ENCODE measurements at regions not wholly inside any gene's neighbourhood (a gene's known extent, or its start where the extent isn't known, plus 50 kb on each side); places are given as distances from the start of the nearest gene placed in this dataset.

GRCh38 chr17:34845296-34845695 is 116.0 kb downstream of the CCT6B start:
- 5 to 9% methylated on average over 3 of the region's 3 CpGs for WGBS, 2 experiments (ENCODE audit: low coverage in 1 of 2, low lambda C conversion rate in 2 of 2, missing lambda C conversion rate in 2 of 2)
- Histone ChIP-seq H4K20me1 (ENCODE audit: insufficient read depth) (no peaks in the 10 kb centered on the region), H3F3A (ENCODE audit: insufficient read depth) (no peaks in the 10 kb centered on the region), H3K4me3 (no peak overlapping the region), H3K9me3 (ENCODE audit: low read depth) (no peaks in the 10 kb centered on the region), H3K79me2 (ENCODE audit: insufficient read depth) (no peaks in the 10 kb centered on the region), H3K27me3 (replicated peaks; ENCODE audit: insufficient read depth) (0 out of 2 replicates have a peak, but pooled peaks cover 6% of the 10 kb centered on the region), H3K9ac (no peak overlapping the region), H3K27ac (no peak overlapping the region), H3K36me3 (ENCODE audit: low read depth) (no peaks in the 10 kb centered on the region), H3K4me2 (ENCODE audit: unreplicated experiment) (no peak overlapping the region), H2AFZ (no peak overlapping the region), H3K4me1 (ENCODE audit: insufficient read depth) (no peaks in the 10 kb centered on the region), H3K9me2 (ENCODE audit: insufficient read depth) (no peaks in the 10 kb centered on the region)
- DNase-seq: no peak
- TF ChIP-seq EZH2 (IDR thresholded peaks at IDR 0.05; ENCODE audit: insufficient read depth, poor library complexity, severe bottlenecking) (no peak), EZH2phosphoT487 (IDR thresholded peaks at IDR 0.05; ENCODE audit: insufficient read depth, low read depth) (no peak)
- in situ Hi-C loops (cut with MboI): no loop called here

- no peak for DNase-seq
- Histone ChIP-seq H4K20me1 (ENCODE audit: insufficient read depth) (no peaks in the 10 kb centered on the region), H3K27me3 (replicated peaks; ENCODE audit: insufficient read depth) (0 out of 2 replicates have a peak, but pooled peaks cover 6% of the 10 kb centered on the region), H3K4me1 (ENCODE audit: insufficient read depth) (no peaks in the 10 kb centered on the region), H3K79me2 (ENCODE audit: insufficient read depth) (no peaks in the 10 kb centered on the region), H3K9ac (no peak overlapping the region), H3F3A (ENCODE audit: insufficient read depth) (no peaks in the 10 kb centered on the region), H2AFZ (no peak overlapping the region), H3K27ac (no peak overlapping the region), H3K36me3 (ENCODE audit: low read depth) (no peaks in the 10 kb centered on the region), H3K4me2 (ENCODE audit: unreplicated experiment) (no peak overlapping the region), H3K4me3 (no peak overlapping the region), H3K9me2 (ENCODE audit: insufficient read depth) (no peaks in the 10 kb centered on the region), H3K9me3 (ENCODE audit: low read depth) (no peaks in the 10 kb centered on the region)
- in situ Hi-C loops (cut with MboI): no loop called here
- 16% methylated on average over 3 of the region's 3 CpGs for WGBS, 2 experiments (ENCODE audit: low coverage in 1 of 2, low lambda C conversion rate in 2 of 2, missing lambda C conversion rate in 2 of 2)
- TF ChIP-seq EZH2 (IDR thresholded peaks at IDR 0.05; ENCODE audit: insufficient read depth, poor library complexity, severe bottlenecking) (no peak), EZH2phosphoT487 (IDR thresholded peaks at IDR 0.05; ENCODE audit: insufficient read depth, low read depth) (no peak)
These were observed 117.6 kb downstream of the CCT6B start for GRCh38 chr17:34843682-34844081.

DNA sequence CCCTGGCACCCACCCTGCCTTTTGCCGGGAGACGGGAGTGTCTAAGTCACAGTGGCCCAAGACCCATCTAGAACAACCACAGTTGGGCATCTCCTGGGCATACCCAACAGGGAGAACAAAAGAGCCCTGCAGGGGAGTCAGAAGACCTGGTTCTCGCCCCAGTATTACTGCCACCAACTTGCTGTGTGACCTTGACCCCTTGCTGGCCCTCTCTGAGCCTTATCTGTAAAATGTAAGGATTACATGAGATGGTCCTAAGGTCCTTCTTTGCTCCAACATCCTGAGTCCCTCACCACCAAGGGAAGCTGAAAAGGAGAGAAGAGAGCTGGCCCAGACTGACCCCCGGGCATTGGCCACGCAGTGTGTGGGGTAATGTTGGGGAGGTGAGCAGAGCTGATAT is 119.0 kb downstream of the CCT6B start:
- WGBS, 2 experiments (ENCODE audit: low coverage in 1 of 2, low lambda C conversion rate in 2 of 2, missing lambda C conversion rate in 2 of 2): 50 to 52% methylated on average over 5 of the region's 5 CpGs
- Histone ChIP-seq H3K27me3 (replicated peaks; ENCODE audit: insufficient read depth) (no peaks in the 10 kb centered on the region), H3K4me2 (ENCODE audit: unreplicated experiment) (no peak overlapping the region), H4K20me1 (ENCODE audit: insufficient read depth) (no peaks in the 10 kb centered on the region), H3K4me3 (no peak overlapping the region), H2AFZ (no peak overlapping the region), H3K79me2 (ENCODE audit: insufficient read depth) (no peaks in the 10 kb centered on the region), H3K9ac (no peak overlapping the region), H3K9me2 (ENCODE audit: insufficient read depth) (no peaks in the 10 kb centered on the region), H3K9me3 (ENCODE audit: low read depth) (no peaks in the 10 kb centered on the region), H3K27ac (no peak overlapping the region), H3K4me1 (ENCODE audit: insufficient read depth) (no peaks in the 10 kb centered on the region), H3K36me3 (ENCODE audit: low read depth) (no peaks in the 10 kb centered on the region), H3F3A (ENCODE audit: insufficient read depth) (no peaks in the 10 kb centered on the region)
- in situ Hi-C loops (cut with MboI): no loop called here
- TF ChIP-seq EZH2phosphoT487 (IDR thresholded peaks at IDR 0.05; ENCODE audit: insufficient read depth, low read depth) (no peak), EZH2 (IDR thresholded peaks at IDR 0.05; ENCODE audit: insufficient read depth, poor library complexity, severe bottlenecking) (no peak)
- DNase-seq: no peak

DNA sequence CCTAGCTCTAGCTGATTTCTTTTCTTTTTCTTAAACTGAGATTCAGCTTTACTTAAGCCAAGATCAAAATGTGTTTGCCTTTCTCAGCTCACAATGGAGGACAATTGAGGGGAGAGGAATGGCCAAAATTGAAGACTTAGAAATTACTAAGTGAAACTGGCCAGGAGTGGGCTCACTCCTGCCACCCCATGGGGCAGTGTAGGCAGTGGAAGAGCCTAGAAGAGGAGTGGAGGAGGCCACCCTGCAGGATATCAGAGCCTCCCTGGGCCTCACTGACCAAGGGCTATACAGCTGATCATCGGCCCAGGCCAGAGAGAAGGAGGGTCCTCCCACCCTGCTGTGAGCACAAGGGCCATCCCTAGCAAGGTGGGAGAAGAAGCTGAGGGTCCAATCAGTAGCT is 119.8 kb downstream of the CCT6B start:
- H3K4me2 ChIP-seq (ENCODE audit: unreplicated experiment): no peak overlapping the region
- no peaks in the 10 kb centered on the region for H3K9me3 ChIP-seq (ENCODE audit: low read depth)
- in situ Hi-C loops (cut with MboI): no loop called here
- no peaks in the 10 kb centered on the region for H3K9me2 ChIP-seq (ENCODE audit: insufficient read depth)
- no peaks in the 10 kb centered on the region for H3K27me3 ChIP-seq (replicated peaks; ENCODE audit: insufficient read depth)
- no peaks in the 10 kb centered on the region for H3K4me1 ChIP-seq (ENCODE audit: insufficient read depth)
- DNase-seq: no peak
- no peak overlapping the region for H3K27ac ChIP-seq
- H3F3A ChIP-seq (ENCODE audit: insufficient read depth): no peaks in the 10 kb centered on the region
- no peaks in the 10 kb centered on the region for H3K36me3 ChIP-seq (ENCODE audit: low read depth)
- H3K9ac ChIP-seq: no peak overlapping the region
- no peaks in the 10 kb centered on the region for H4K20me1 ChIP-seq (ENCODE audit: insufficient read depth)
- WGBS, 2 experiments (ENCODE audit: low coverage in 1 of 2, low lambda C conversion rate in 2 of 2, missing lambda C conversion rate in 2 of 2): 11 to 31% methylated on average over 1 of the region's 1 CpG
- no peak overlapping the region for H3K4me3 ChIP-seq
- H2AFZ ChIP-seq: no peak overlapping the region
- no peaks in the 10 kb centered on the region for H3K79me2 ChIP-seq (ENCODE audit: insufficient read depth)
- TF ChIP-seq EZH2 (IDR thresholded peaks at IDR 0.05; ENCODE audit: insufficient read depth, poor library complexity, severe bottlenecking) (no peak), EZH2phosphoT487 (IDR thresholded peaks at IDR 0.05; ENCODE audit: insufficient read depth, low read depth) (no peak)

DNA sequence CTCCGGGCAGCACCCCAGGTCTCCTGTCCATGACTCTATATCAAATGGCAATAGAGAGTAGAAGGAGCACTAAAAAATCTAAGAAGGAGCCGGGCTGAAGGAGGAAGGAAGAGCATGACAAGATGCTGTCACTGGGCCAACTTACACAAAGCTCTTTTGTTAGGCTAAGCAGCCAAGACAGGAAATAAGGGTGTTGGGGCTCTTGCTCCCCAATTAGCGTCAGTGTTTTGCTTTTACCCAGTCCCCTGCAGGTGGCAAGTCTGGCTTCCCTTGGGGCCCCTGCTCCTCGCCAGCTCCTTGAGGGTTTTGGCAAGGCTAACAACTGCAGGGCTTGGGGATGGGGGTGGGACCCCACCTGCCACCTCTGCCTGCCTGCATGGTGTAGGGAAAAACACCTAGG is 120.5 kb downstream of the CCT6B start:
- Histone ChIP-seq H3K4me2 (ENCODE audit: unreplicated experiment) (no peak overlapping the region), H3K79me2 (ENCODE audit: insufficient read depth) (no peaks in the 10 kb centered on the region), H3K9me2 (ENCODE audit: insufficient read depth) (no peaks in the 10 kb centered on the region), H3K9ac (no peak overlapping the region), H3K27me3 (replicated peaks; ENCODE audit: insufficient read depth) (no peaks in the 10 kb centered on the region), H4K20me1 (ENCODE audit: insufficient read depth) (no peaks in the 10 kb centered on the region), H2AFZ (no peak overlapping the region), H3K36me3 (ENCODE audit: low read depth) (no peaks in the 10 kb centered on the region), H3K27ac (no peak overlapping the region), H3F3A (ENCODE audit: insufficient read depth) (no peaks in the 10 kb centered on the region), H3K4me3 (no peak overlapping the region), H3K4me1 (ENCODE audit: insufficient read depth) (no peaks in the 10 kb centered on the region), H3K9me3 (ENCODE audit: low read depth) (no peaks in the 10 kb centered on the region)
- in situ Hi-C loops (cut with MboI): no loop called here
- DNase-seq: no peak
- no peak for TF ChIP-seq EZH2 (IDR thresholded peaks at IDR 0.05; ENCODE audit: insufficient read depth, poor library complexity, severe bottlenecking)
- no peak for TF ChIP-seq EZH2phosphoT487 (IDR thresholded peaks at IDR 0.05; ENCODE audit: insufficient read depth, low read depth)
- 43 to 49% methylated on average over 4 of the region's 4 CpGs for WGBS, 2 experiments (ENCODE audit: low coverage in 1 of 2, low lambda C conversion rate in 2 of 2, missing lambda C conversion rate in 2 of 2)
